ENCODE measurements at regions not wholly inside any gene's neighbourhood (a gene's known extent, or its start where the extent isn't known, plus 50 kb on each side); places are given as distances from the start of the nearest gene placed in this dataset.

DNA sequence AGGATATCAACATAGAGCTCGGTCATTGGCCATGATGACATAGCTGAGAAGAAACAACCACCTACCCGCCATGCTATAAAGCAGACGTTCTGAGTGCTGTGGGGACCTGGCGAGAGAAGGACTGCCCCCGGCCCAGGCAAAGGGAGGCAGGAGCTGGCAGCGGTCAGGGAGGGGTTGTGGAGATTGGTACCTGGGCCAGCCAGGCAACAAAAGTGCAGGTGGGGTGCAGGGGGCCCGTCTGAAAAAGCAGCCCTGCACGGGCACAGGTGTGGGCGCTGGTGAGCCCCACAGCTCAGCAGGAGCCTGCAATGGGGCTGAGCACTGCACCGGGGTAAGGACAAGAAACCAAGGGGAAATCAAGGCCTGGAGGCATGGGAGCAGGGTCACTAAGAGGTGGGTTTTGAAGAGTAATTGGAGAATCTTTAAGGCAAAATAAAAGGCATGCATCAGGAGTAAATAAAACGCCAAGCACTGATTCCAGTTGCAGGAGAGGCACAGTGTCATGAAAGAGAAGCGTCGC lies 464.0 kb downstream of the EIPR1 start:
- Histone ChIP-seq H3K9me2 (ENCODE audit: insufficient read depth) (no peaks in the 10 kb centered on the region), H4K20me1 (ENCODE audit: insufficient read depth) (no peaks in the 10 kb centered on the region), H3K27ac (no peak overlapping the region), H3K27me3 (ENCODE audit: insufficient read depth, low read depth) (peaks cover 79% of the 10 kb centered on the region), H2AFZ (no peak overlapping the region), H3K79me2 (ENCODE audit: low read depth) (no peaks in the 10 kb centered on the region), H3K9me3 (ENCODE audit: insufficient read depth, low read depth) (no peaks in the 10 kb centered on the region; the same call in 1 of the 2 replicates), H3K4me3 (no peak overlapping the region), H3K4me1 (replicated peaks; ENCODE audit: insufficient read depth) (no peaks in the 10 kb centered on the region), H3K4me2 (no peak overlapping the region), H3F3A (ENCODE audit: insufficient read depth, low read depth) (no peaks in the 10 kb centered on the region), H3K36me3 (ENCODE audit: low read depth) (no peaks in the 10 kb centered on the region)
- TF ChIP-seq, protein P1, sequence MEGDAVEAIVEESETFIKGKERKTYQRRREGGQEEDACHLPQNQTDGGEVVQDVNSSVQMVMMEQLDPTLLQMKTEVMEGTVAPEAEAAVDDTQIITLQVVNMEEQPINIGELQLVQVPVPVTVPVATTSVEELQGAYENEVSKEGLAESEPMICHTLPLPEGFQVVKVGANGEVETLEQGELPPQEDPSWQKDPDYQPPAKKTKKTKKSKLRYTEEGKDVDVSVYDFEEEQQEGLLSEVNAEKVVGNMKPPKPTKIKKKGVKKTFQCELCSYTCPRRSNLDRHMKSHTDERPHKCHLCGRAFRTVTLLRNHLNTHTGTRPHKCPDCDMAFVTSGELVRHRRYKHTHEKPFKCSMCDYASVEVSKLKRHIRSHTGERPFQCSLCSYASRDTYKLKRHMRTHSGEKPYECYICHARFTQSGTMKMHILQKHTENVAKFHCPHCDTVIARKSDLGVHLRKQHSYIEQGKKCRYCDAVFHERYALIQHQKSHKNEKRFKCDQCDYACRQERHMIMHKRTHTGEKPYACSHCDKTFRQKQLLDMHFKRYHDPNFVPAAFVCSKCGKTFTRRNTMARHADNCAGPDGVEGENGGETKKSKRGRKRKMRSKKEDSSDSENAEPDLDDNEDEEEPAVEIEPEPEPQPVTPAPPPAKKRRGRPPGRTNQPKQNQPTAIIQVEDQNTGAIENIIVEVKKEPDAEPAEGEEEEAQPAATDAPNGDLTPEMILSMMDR (conservative IDR thresholded peaks at IDR 0.05): no peak
- no peak for TF ChIP-seq EZH2 (IDR thresholded peaks at IDR 0.05; ENCODE audit: low read depth)
- ChIA-PET CTCF (no interaction called here), POLR2A (ENCODE audit: unreplicated experiment) (no interaction called here)
- DNase-seq: no peak
- BruUV-seq (replicated peaks): no TSS peak
- intact Hi-C loops (cut with micrococcal nuclease; ENCODE audit: unreplicated experiment): no loop called here

DNA sequence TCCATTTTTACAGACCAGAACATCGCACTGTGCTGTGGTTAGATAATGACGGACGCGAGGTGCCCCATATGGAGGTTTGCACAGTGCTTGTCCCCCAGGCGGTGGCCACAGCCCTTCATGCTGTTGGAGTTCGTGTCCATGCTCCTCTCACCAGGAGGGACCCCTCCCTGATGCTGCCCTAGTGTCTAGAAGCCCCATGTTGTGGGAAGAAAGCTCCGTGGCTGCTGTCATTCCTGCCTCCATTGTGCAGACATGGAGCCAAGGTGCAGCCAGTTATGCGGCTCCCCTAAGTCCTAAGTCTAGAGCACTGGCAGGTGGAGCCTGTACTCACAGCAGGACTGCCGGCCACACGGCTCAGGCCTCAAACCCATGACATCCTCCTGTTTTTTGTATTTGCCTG lies 464.9 kb downstream of the EIPR1 start:
- BruUV-seq (replicated peaks): no TSS peak
- H3K4me2 ChIP-seq: no peak overlapping the region
- POLR2A ChIA-PET (ENCODE audit: unreplicated experiment): no interaction called here
- intact Hi-C loops (cut with micrococcal nuclease; ENCODE audit: unreplicated experiment): no loop called here
- H3K9me2 ChIP-seq (ENCODE audit: insufficient read depth): no peaks in the 10 kb centered on the region
- H3K4me3 ChIP-seq: no peak overlapping the region
- no peaks in the 10 kb centered on the region for H3K4me1 ChIP-seq (replicated peaks; ENCODE audit: insufficient read depth)
- no peak for DNase-seq
- peaks cover 78% of the 10 kb centered on the region for H3K27me3 ChIP-seq (ENCODE audit: insufficient read depth, low read depth)
- TF ChIP-seq EZH2 (IDR thresholded peaks at IDR 0.05; ENCODE audit: low read depth): no peak
- TF ChIP-seq, protein P1 (conservative IDR thresholded peaks at IDR 0.05): no peak
- H4K20me1 ChIP-seq (ENCODE audit: insufficient read depth): no peaks in the 10 kb centered on the region
- H3K36me3 ChIP-seq (ENCODE audit: low read depth): no peaks in the 10 kb centered on the region
- no peaks in the 10 kb centered on the region; the same call in 1 of the 2 replicates for H3K9me3 ChIP-seq (ENCODE audit: insufficient read depth, low read depth)
- CTCF ChIA-PET: no interaction called here
- no peak overlapping the region for H2AFZ ChIP-seq
- no peaks in the 10 kb centered on the region for H3F3A ChIP-seq (ENCODE audit: insufficient read depth, low read depth)
- H3K79me2 ChIP-seq (ENCODE audit: low read depth): no peaks in the 10 kb centered on the region
- no peak overlapping the region for H3K27ac ChIP-seq

DNA sequence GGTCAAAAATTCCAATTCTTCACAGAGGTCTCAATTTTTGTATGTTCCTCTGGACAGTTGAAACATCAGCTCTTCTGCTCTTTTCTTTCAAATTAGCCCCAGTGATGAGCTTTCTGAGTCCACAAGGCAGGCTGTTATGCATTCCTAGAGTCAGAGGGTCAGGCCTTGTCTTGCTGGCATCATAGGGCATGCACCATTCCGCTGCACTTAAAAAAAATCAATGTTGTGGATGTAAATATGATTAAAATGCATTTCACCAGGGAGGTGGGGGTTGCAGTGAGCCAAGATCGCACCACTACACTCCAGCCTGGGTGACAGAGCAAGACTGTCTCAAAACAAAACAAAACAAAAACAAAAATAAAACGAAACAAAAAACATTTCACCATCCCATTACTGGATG lies 465.3 kb downstream of the EIPR1 start:
- H3K4me1 ChIP-seq (replicated peaks; ENCODE audit: insufficient read depth): no peaks in the 10 kb centered on the region
- H3K4me3 ChIP-seq: no peak overlapping the region
- ChIA-PET POLR2A (ENCODE audit: unreplicated experiment) (no interaction called here), CTCF (no interaction called here)
- H3K9me3 ChIP-seq (ENCODE audit: insufficient read depth, low read depth): no peaks in the 10 kb centered on the region; the same call in 1 of the 2 replicates
- H3K27me3 ChIP-seq (ENCODE audit: insufficient read depth, low read depth): peaks cover 78% of the 10 kb centered on the region
- BruUV-seq (replicated peaks): no TSS peak
- no peaks in the 10 kb centered on the region for H4K20me1 ChIP-seq (ENCODE audit: insufficient read depth)
- TF ChIP-seq, protein P1 (conservative IDR thresholded peaks at IDR 0.05): no peak
- TF ChIP-seq EZH2 (IDR thresholded peaks at IDR 0.05; ENCODE audit: low read depth): no peak
- no peak overlapping the region for H3K4me2 ChIP-seq
- DNase-seq: no peak
- H3K79me2 ChIP-seq (ENCODE audit: low read depth): no peaks in the 10 kb centered on the region
- H2AFZ ChIP-seq: no peak overlapping the region
- H3K9me2 ChIP-seq (ENCODE audit: insufficient read depth): no peaks in the 10 kb centered on the region
- intact Hi-C loops (cut with micrococcal nuclease; ENCODE audit: unreplicated experiment): no loop called here
- no peaks in the 10 kb centered on the region for H3K36me3 ChIP-seq (ENCODE audit: low read depth)
- no peaks in the 10 kb centered on the region for H3F3A ChIP-seq (ENCODE audit: insufficient read depth, low read depth)
- H3K27ac ChIP-seq: no peak overlapping the region

Data from PC-9 (cell line).